ENCODE measurements at regions not wholly inside any gene's neighbourhood (a gene's known extent, or its start where the extent isn't known, plus 50 kb on each side); places are given as distances from the start of the nearest gene placed in this dataset.

GRCh38 chr11:45347348-45348082, 61.4 kb upstream of the SYT13 start:
- DNase-seq (ENCODE audit: low spot score), result no peak

DNA sequence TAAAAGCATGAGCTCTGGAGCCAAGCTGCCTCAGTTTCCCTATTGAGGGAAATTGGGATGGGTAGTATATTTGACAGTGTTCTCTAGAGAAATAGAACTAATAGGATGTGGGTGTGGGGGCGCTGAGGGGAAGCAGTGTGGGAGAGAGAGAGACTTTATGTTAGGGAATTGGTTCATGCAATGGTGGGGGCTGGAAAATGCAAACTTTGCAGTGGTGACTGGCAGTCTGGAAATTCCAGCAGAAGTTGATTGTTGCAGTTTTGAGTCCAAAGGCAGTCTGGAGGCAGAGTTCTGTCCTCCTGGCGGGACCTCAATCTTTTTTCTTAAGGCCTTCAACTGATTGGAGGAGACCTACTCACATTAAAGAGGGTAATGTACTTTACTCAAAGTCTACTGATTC, 59.4 kb upstream of the SYT13 start:
- DNase-seq (ENCODE audit: low spot score), result no peak

DNA sequence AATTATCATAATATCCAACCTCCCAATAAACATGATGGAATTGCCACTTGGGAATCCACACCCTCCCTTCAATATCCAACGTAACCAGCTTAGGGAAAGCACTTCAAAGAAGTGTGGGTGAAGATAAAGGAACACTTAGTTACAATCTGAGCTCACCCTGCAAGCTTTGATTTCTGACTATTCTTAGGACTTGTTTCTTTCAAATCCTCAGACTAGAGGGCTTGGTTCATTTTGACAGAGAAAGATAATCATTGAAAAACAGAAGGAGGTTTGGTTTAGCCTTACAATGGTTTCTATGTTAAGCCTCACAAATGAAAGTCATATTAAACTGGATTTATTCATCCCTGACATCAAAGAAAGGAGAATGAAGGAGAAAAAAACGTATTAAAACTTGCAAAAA, 57.9 kb upstream of the SYT13 start:
- no peak for DNase-seq (ENCODE audit: low spot score)

GRCh38 chr11:45343444-45343843, 57.3 kb upstream of the SYT13 start:
- no peak for DNase-seq (ENCODE audit: low spot score)

- DNase-seq (ENCODE audit: low spot score), result no peak
Observed at GRCh38 chr11:45341372-45341771, 55.2 kb upstream of the SYT13 start.

GRCh38 chr11:45339729-45340519, 53.8 kb upstream of the SYT13 start:
- peak; percentile 92 for DNase-seq (ENCODE audit: low spot score)

- DNase-seq (ENCODE audit: low spot score), result no peak
Observed at GRCh38 chr11:45337583-45338360, 51.6 kb upstream of the SYT13 start.

GRCh38 chr11:45336136-45336535, 50.0 kb upstream of the SYT13 start:
- DNase-seq (ENCODE audit: low spot score), result no peak
